ENCODE measurements at regions not wholly inside any gene's neighbourhood (a gene's known extent, or its start where the extent isn't known, plus 50 kb on each side); places are given as distances from the start of the nearest gene placed in this dataset.

- H3K4me1 ChIP-seq, result peaks cover 23% of the 10 kb centered on the region
- ChIA-PET POLR2A (no interaction called here), CTCF (interaction anchor here (0.9 to 2.0 kb wide), 3 partner anchors 9 to 215 kb away, joined by 3 to 6 read pairs (median 4); no protein-coding TSS in a partner anchor)
- no peak overlapping the region for H3K4me3 ChIP-seq
- no peak for DNase-seq (ENCODE audit: low read depth in 1 of 2, low spot score in 1 of 2)
- no peak for ATAC-seq
- 85% methylated on average over 3 of the region's 3 CpGs for WGBS (ENCODE audit: missing lambda C conversion rate)
- H3K27ac ChIP-seq, result peak overlapping the region in 1 of 2 experiments; percentile 4; a peak in 1 of 6 replicates
- TF ChIP-seq EHF (CRISPR knock-in tag; IDR thresholded peaks at IDR 0.05) (no peak), HMGXB4 (CRISPR knock-in tag; IDR thresholded peaks at IDR 0.05; ENCODE audit: borderline replicate concordance) (no peak), BHLHE40 (IDR thresholded peaks at IDR 0.05; ENCODE audit: low read depth, low read length) (no peak), PHF8 (IDR thresholded peaks at IDR 0.05; ENCODE audit: borderline replicate concordance, low read depth) (no peak), RNF2 (IDR thresholded peaks at IDR 0.05; ENCODE audit: borderline replicate concordance, low read depth) (no peak)
- no peaks in the 10 kb centered on the region for H3K9me3 ChIP-seq
- H3K4me2 ChIP-seq, result no peak overlapping the region
- no peak for FAIRE-seq
Observed at GRCh38 chr10:94105226-94105625, 111.5 kb downstream of the PLCE1 start.

GRCh38 chr10:94107191-94107590, 113.5 kb downstream of the PLCE1 start:
- H3K4me2 ChIP-seq, result no peak overlapping the region
- H3K4me3 ChIP-seq, result no peak overlapping the region
- TF ChIP-seq BCL3 (IDR thresholded peaks at IDR 0.05) (no peak), ELK1 (IDR thresholded peaks at IDR 0.05; ENCODE audit: low read depth, low read length) (no peak), PHF8 (IDR thresholded peaks at IDR 0.05; ENCODE audit: borderline replicate concordance, low read depth) (no peak), JUN (IDR thresholded peaks at IDR 0.05) (no peak), HOXB5 (CRISPR knock-in tag; IDR thresholded peaks at IDR 0.05) (no peak), ZFP36 (IDR thresholded peaks at IDR 0.05; ENCODE audit: borderline replicate concordance, partially characterized antibody) (no peak), RAD21 (conservative IDR thresholded peaks at IDR 0.05 in 1 of 2, IDR thresholded peaks at IDR 0.05 in 1 of 2) (no peak), FOXS1 (CRISPR knock-in tag; IDR thresholded peaks at IDR 0.05) (no peak), POLR2A (IDR thresholded peaks at IDR 0.05; ENCODE audit: low read length) (no peak), TFCP2L1 (CRISPR knock-in tag; IDR thresholded peaks at IDR 0.05) (no peak), REST (IDR thresholded peaks at IDR 0.05) (no peak), EHMT2 (IDR thresholded peaks at IDR 0.05; ENCODE audit: low read depth) (no peak), EP300 (IDR thresholded peaks at IDR 0.05) (no peak), CHD2 (IDR thresholded peaks at IDR 0.05; ENCODE audit: low read length, partially characterized antibody) (no peak), POLR2AphosphoS2 (conservative IDR thresholded peaks at IDR 0.05; ENCODE audit: low read length) (no peak), MYC (IDR thresholded peaks at IDR 0.05; ENCODE audit: borderline replicate concordance, low read length) (no peak), TP53 (CRISPR knock-in tag; IDR thresholded peaks at IDR 0.05) (no peak), HOXB13 (CRISPR knock-in tag; IDR thresholded peaks at IDR 0.05; ENCODE audit: low read depth) (no peak), NR3C1 (IDR thresholded peaks at IDR 0.05) (no peak)
- H3K27ac ChIP-seq, result no peak overlapping the region
- no peak for ATAC-seq
- 46% methylated on average over 2 of the region's 2 CpGs for WGBS (ENCODE audit: missing lambda C conversion rate)
- ChIA-PET CTCF (no interaction called here), POLR2A (no interaction called here)
- H3K4me1 ChIP-seq, result peaks cover 23% of the 10 kb centered on the region
- no peak for DNase-seq (ENCODE audit: low read depth in 1 of 2, low spot score in 1 of 2)
- FAIRE-seq, result peak; percentile 56
- H3K9me3 ChIP-seq, result no peaks in the 10 kb centered on the region

All from A549 (cell line).